HEK293T (cell line): ENCODE measurements at regions not wholly inside any gene's neighbourhood (a gene's known extent, or its start where the extent isn't known, plus 50 kb on each side); places are given as distances from the start of the nearest gene placed in this dataset.
A peak's percentile ranks its signal among the peaks of the same experiment; 100 is the strongest.

Source experiments
- CTCF ChIA-PET: fragments of 350-600 bp; formaldehyde crosslinking; extraction: SDS; loops from one replicate; lab custom pipeline; 2021; ENCODE audit warnings: antibody characterized with exemption, inconsistent platforms; lab: Yijun Ruan, JAX
- POLR2A ChIA-PET: fragments of 350-600 bp; formaldehyde crosslinking; extraction: SDS; loops from one replicate; lab custom pipeline; 2020; ENCODE audit warnings: antibody characterized with exemption, inconsistent platforms; lab: Yijun Ruan, JAX
- DNase-seq: peaks from one replicate; pipeline ENCODE4 v3.0.0; 2012; ENCODE audit warnings: mixed read lengths; ENCODE audit errors: extremely low spot score
- ARNT ChIP-seq: fragments of 450-650 bp; IDR thresholded peaks from 2 replicates; pipeline ENCODE4 v1.6.1; 2017; ENCODE audit warnings: mild to moderate bottlenecking
- BHLHE40 ChIP-seq: fragments of 450-650 bp; IDR thresholded peaks from 2 replicates; pipeline ENCODE4 v1.6.1; 2016; ENCODE audit warnings: mild to moderate bottlenecking, moderate library complexity, borderline replicate concordance
- CTBP1 ChIP-seq: fragments of 450-650 bp; IDR thresholded peaks from 2 replicates; pipeline ENCODE4 v1.6.1; 2016; ENCODE audit warnings: borderline replicate concordance
- ELF4 ChIP-seq: fragments of 450-650 bp; IDR thresholded peaks from 2 replicates; pipeline ENCODE4 v1.6.1; 2017; ENCODE audit warnings: antibody characterized with exemption
- FOXA1 ChIP-seq: fragments of 450-650 bp; IDR thresholded peaks from 2 replicates; pipeline ENCODE4 v1.6.1; 2016; ENCODE audit warnings: mild to moderate bottlenecking
- FOXK2 ChIP-seq: fragments of 450-650 bp; IDR thresholded peaks from 2 replicates; pipeline ENCODE4 v1.6.1; 2016; ENCODE audit warnings: mild to moderate bottlenecking
- FOXM1 ChIP-seq: fragments of 450-650 bp; IDR thresholded peaks from 2 replicates; pipeline ENCODE4 v1.6.1; 2017; ENCODE audit warnings: mild to moderate bottlenecking, borderline replicate concordance
- HDGF ChIP-seq: fragments of 450-650 bp; IDR thresholded peaks from 2 replicates; pipeline ENCODE4 v1.6.1; 2017; ENCODE audit warnings: antibody characterized with exemption, borderline replicate concordance
- L3MBTL2 ChIP-seq: fragments of 450-650 bp; conservative IDR thresholded peaks from 2 replicates; pipeline ENCODE4 v1.6.1; 2016; ENCODE audit warnings: mild to moderate bottlenecking
- LEF1 ChIP-seq: fragments of 450-650 bp; IDR thresholded peaks from 2 replicates; pipeline ENCODE4 v1.6.1; 2017; ENCODE audit warnings: mild to moderate bottlenecking, borderline replicate concordance
- NFRKB ChIP-seq: fragments of 450-650 bp; IDR thresholded peaks from 2 replicates; pipeline ENCODE4 v1.6.1; 2016; ENCODE audit warnings: mild to moderate bottlenecking, moderate library complexity
- PKNOX1 ChIP-seq: fragments of 450-650 bp; IDR thresholded peaks from 2 replicates; pipeline ENCODE4 v1.6.1; 2016
- SP1 ChIP-seq: fragments of 450-650 bp; IDR thresholded peaks from 2 replicates; pipeline ENCODE4 v1.6.1; 2017
- SUZ12 ChIP-seq: fragments of 450-650 bp; IDR thresholded peaks from 2 replicates; pipeline ENCODE4 v1.6.1; 2016; ENCODE audit warnings: mild to moderate bottlenecking
- TARDBP ChIP-seq: fragments of 450-650 bp; IDR thresholded peaks from 2 replicates; pipeline ENCODE4 v1.6.1; 2016
- ZNF384 ChIP-seq: fragments of 450-650 bp; IDR thresholded peaks from 2 replicates; pipeline ENCODE4 v1.6.1; 2016

DNA sequence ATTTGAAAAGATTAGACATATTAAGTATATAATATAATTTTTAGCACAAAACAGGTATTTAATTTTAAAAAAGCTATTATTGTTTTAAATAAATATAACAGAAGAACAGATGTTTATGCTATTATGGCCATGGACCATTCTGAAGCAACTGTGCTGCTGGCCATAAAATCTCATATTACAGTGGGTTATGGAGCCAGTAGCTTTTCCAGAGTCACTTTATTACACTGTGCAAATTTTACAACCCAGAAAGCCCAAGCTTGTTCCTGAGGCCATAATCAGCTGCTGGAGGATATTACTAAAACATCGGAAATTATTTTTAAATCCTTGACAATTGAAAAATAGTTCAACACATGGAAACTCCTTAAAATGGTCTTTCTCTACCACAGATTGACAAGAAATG, 557.3 kb upstream of the KCNMB2 start:
- POLR2A ChIA-PET, result no interaction called here

DNA sequence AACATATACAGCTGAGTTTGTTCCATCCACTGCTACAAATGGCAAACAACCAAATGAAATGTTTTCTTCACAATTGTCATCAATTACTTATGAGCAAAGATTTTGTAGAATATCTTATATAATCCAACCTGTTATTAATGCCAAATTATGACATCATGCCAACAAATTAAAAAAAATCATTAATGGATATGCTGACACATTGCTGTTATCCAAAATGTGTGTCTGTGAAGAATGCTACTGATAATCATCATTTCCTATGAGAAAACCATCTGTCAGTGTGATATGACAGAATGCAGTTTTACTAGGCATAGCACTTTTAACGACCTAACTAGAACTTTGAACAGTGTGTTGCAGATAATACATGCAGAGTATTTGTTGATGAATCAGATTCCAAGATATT, 556.5 kb upstream of the KCNMB2 start:
- POLR2A ChIA-PET, result no interaction called here
- CTCF ChIA-PET, result no interaction called here
- TF ChIP-seq FOXM1 (no peak), NFRKB (no peak), HDGF (no peak)
- DNase-seq, result no peak

More for the DNA sequence above, 557.3 kb upstream of the KCNMB2 start:
- peak; percentile 7 for DNase-seq
- TF ChIP-seq FOXM1 (no peak), FOXA1 (no peak), ELF4 (no peak), CTBP1 (no peak), LEF1 (no peak), ARNT (no peak), SP1 (no peak), FOXK2 (no peak), BHLHE40 (no peak), L3MBTL2 (no peak), SUZ12 (no peak), ZNF384 (no peak), PKNOX1 (no peak), HDGF (no peak)
- CTCF ChIA-PET, result no interaction called here

DNA sequence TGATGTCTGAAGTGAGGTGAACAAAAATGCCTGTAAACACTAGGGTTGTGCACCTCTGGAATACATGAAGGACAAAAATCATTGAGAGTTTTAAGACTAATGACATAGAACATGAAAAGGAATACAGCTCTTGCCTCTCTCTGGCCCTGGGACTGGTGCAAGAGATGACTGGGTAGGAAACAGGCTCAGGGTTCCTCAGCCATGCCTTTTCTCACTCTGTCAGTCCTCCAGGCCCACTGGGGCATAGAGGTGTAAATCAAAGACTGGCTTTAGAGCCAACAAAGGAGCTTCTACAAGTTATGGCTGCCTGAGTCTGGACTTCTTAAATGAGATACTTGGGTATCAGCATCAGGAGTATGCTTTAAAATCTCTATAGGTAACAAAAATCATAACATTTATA, 554.7 kb upstream of the KCNMB2 start:
- DNase-seq, result no peak
- TF ChIP-seq HDGF (no peak), TARDBP (no peak), PKNOX1 (no peak), LEF1 (no peak), NFRKB (no peak), FOXK2 (no peak), CTBP1 (no peak), SP1 (no peak), BHLHE40 (no peak), FOXA1 (no peak), ZNF384 (no peak), SUZ12 (no peak), FOXM1 (no peak)
- CTCF ChIA-PET, result no interaction called here
- POLR2A ChIA-PET, result no interaction called here

DNA sequence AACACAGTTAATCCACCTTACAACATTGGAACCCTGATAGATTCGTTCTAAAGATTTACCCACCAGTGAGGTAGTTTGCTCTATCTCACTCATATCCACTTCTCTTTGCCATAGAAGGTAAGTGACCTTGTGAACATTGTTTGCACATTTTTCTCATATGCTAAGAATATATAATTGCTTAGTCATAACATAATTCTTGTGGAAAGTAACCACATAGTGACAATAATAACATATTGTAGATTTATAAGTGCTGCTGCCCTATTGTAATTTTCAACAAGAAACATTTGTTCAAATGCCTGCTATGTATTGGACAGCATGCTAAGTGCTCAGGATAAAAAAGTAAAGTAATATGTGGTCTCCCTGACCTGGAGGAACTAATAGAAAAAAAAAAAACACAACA, 554.2 kb upstream of the KCNMB2 start:
- no peak for TF ChIP-seq L3MBTL2
- TF ChIP-seq HDGF, result no peak
- TF ChIP-seq ARNT, result no peak
- TF ChIP-seq SUZ12, result no peak
- TF ChIP-seq PKNOX1, result no peak
- TF ChIP-seq TARDBP, result no peak
- TF ChIP-seq SP1, result no peak
- TF ChIP-seq FOXM1, result no peak
- TF ChIP-seq BHLHE40, result no peak
- TF ChIP-seq FOXK2, result no peak
- TF ChIP-seq ZNF384, result no peak
- ChIA-PET POLR2A (no interaction called here), CTCF (no interaction called here)
- DNase-seq, result no peak

GRCh38 chr3:177983320-177983719, 552.9 kb upstream of the KCNMB2 start:
- no peak for DNase-seq
- TF ChIP-seq FOXM1, result no peak
- ChIA-PET POLR2A (no interaction called here), CTCF (no interaction called here)

GRCh38 chr3:177992993-177993970, 543.0 kb upstream of the KCNMB2 start:
- ChIA-PET POLR2A (no interaction called here), CTCF (interaction anchor here (0.5 kb wide), 1 partner anchor 71 kb away, joined by 3 read pairs; no protein-coding TSS in a partner anchor)
- DNase-seq, result no peak
- TF ChIP-seq ZNF384 (no peak), CTBP1 (no peak), TARDBP (no peak), HDGF (no peak), NFRKB (no peak), FOXM1 (no peak), FOXK2 (no peak), SUZ12 (no peak), ARNT (no peak), ELF4 (no peak), PKNOX1 (no peak), FOXA1 (no peak), L3MBTL2 (no peak), LEF1 (no peak), SP1 (no peak), BHLHE40 (no peak)
